Adipocyte (in vitro differentiated cells): ENCODE measurements at regions not wholly inside any gene's neighbourhood (a gene's known extent, or its start where the extent isn't known, plus 50 kb on each side); places are given as distances from the start of the nearest gene placed in this dataset.

Experiments
- DNase-seq: peaks from one replicate; pipeline ENCODE4 v3.0.0-alpha.2; 2015; ENCODE audit warnings: low read depth
- H3K27me3 ChIP-seq: replicated peaks from 2 replicates; pipeline ENCODE4 v1.7.0; 2013; ENCODE audit warnings: mild to moderate bottlenecking, low read length, moderate library complexity; ENCODE audit not compliant: control insufficient read depth, insufficient read depth
- H3K36me3 ChIP-seq: 2 replicates; pipeline ENCODE4 v1.7.0; 2013; ENCODE audit warnings: low read length, mild to moderate bottlenecking, moderate library complexity; ENCODE audit not compliant: control insufficient read depth, insufficient read depth, severe bottlenecking
- H3K4me1 ChIP-seq: 2 replicates; pipeline ENCODE4 v1.7.0; 2013; ENCODE audit warnings: mild to moderate bottlenecking, low read length, moderate library complexity; ENCODE audit not compliant: control insufficient read depth, insufficient read depth
- H3K4me3 ChIP-seq: 2 replicates; pipeline ENCODE4 v1.7.0; 2013; ENCODE audit warnings: mild to moderate bottlenecking, low read length, moderate library complexity
- H3K9ac ChIP-seq: 2 replicates; pipeline ENCODE4 v1.7.0; 2013; ENCODE audit warnings: mild to moderate bottlenecking, low read length, moderate library complexity
- H3K9me3 ChIP-seq: 2 replicates; pipeline ENCODE4 v1.7.0; 2013; ENCODE audit warnings: mild to moderate bottlenecking, low read length, moderate library complexity; ENCODE audit not compliant: control insufficient read depth

DNA sequence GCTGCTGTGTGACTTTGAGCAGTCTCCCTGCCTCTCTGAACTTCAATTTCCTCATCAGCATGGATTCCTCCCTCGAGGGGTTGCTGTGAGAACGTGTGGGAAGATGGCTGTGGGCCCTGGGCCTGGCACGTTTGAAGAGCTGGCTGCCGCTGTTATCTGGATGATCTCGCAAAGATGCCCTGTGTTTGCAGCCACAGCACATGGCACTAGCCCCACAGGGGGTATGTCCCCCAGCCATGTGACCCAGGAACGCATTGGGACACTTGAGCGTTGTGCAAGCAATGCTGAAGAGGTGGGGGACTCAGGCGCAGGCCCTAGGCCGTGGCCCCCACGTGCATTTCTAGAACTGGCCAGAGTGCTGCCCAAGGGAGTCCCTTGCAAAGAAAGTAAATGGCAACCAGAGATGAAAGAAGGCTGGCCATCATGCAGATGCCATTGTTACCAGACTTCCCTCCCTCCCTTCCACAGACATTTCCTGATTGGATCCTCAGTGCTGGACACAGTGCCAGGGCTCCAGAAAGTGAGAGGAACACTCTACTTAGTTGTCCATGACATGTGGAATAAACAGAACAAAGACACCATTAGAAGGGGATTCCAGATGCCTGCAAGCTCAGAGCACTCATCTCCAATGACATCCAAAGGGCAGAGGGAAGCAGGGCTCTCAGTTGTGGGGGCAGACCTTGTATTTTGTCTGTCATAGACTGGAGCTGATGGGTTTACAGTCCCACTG is 65.1 kb upstream of the NEURL1B start:
- H3K4me1 ChIP-seq = no peaks in the 10 kb centered on the region
- H3K36me3 ChIP-seq = no peaks in the 10 kb centered on the region
- peaks cover 75% of the 10 kb centered on the region for H3K27me3 ChIP-seq
- H3K4me3 ChIP-seq = no peak overlapping the region
- H3K9me3 ChIP-seq = no peaks in the 10 kb centered on the region
- no peak for DNase-seq
- no peak overlapping the region for H3K9ac ChIP-seq

DNA sequence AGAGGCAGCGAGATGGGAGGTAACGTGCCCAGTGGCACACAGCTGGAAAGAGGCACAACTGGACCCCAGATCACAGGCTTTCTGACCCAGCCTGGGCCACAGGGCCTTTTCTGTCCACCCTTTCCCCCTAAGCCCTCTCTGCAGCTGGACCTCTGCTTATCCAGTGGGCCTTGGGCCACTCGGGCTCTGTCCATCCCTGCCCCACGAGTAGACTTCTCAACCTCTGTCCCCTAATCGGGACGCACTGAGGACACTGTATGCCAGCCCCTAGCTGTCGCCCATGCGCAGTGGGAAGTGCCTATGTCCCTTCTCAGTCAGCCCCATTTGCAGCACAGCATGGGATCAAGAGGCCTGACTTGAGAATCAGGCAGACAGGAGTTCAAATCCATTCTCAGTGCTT is 65.6 kb upstream of the NEURL1B start:
- peaks cover 73% of the 10 kb centered on the region for H3K27me3 ChIP-seq
- H3K4me1 ChIP-seq = no peaks in the 10 kb centered on the region
- H3K9ac ChIP-seq = no peak overlapping the region
- H3K36me3 ChIP-seq = no peaks in the 10 kb centered on the region
- DNase-seq = no peak
- no peaks in the 10 kb centered on the region for H3K9me3 ChIP-seq
- no peak overlapping the region for H3K4me3 ChIP-seq

DNA sequence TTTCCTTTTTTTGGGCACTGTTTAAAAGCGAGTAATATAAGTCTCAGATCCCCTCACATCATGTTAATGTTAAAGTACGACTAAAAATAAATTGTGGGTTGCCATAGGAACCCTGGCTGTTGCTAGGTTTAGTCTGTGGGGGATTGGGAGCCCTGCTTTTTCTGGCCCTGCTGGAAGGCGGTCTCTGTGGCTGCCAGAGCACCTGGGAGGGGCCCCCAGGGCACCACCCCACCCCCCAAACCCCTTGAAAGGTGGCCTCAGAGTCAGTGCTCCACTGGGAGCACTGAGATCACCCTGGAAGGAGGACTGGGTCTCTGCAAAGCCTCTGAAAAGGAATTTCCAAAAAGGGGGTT is 66.2 kb upstream of the NEURL1B start:
- Histone ChIP-seq H3K27me3 (peaks cover 74% of the 10 kb centered on the region), H3K9ac (no peak overlapping the region), H3K4me1 (no peaks in the 10 kb centered on the region), H3K4me3 (no peak overlapping the region), H3K9me3 (no peaks in the 10 kb centered on the region), H3K36me3 (no peaks in the 10 kb centered on the region)
- no peak for DNase-seq

DNA sequence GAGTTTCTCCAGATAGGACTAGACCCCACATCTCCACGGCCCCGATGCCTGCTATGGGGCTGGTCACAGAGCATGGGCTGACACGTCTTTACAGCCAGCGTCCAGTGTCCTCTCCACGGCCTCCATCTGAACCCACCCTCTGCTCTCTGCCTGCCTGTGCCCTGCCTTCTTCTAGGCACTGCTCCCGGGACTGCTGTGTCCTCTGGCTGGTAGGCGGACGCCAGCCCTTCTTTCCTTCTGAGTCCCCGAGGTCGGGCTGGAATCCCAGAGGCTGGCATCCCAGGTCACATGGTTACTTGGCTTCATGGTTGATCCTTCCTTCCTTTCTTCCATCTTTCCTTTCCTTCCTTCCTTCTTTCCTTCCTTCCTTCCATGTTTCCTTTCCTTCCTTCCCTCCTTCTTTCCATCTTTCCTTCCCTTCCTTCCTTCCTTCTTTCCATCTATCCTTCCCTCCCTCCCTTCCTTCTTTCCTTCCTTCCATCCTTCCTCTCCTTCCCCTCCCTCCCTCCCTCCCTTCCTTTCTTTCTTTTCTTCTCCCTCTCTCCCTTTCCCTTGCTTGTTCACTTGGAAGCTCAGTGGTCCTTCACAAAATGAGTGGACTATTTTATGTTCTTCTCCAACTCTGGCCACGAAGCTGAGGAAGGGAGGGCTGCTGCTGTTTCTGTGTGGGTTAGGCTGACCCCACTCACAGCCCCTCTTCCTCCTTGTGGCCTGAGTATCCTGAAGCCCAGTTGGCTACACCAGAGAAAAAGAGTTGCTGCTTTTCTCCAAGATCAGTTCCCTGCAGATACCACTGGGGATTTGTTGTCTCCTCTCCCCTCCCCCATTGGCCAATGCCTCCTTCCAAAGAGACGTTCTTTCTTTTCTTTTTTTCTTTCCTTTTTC is 66.8 kb upstream of the NEURL1B start:
- Histone ChIP-seq H3K27me3 (peaks cover 76% of the 10 kb centered on the region), H3K9me3 (no peaks in the 10 kb centered on the region), H3K4me1 (no peaks in the 10 kb centered on the region), H3K9ac (no peak overlapping the region), H3K4me3 (no peak overlapping the region), H3K36me3 (no peaks in the 10 kb centered on the region)
- DNase-seq = no peak

DNA sequence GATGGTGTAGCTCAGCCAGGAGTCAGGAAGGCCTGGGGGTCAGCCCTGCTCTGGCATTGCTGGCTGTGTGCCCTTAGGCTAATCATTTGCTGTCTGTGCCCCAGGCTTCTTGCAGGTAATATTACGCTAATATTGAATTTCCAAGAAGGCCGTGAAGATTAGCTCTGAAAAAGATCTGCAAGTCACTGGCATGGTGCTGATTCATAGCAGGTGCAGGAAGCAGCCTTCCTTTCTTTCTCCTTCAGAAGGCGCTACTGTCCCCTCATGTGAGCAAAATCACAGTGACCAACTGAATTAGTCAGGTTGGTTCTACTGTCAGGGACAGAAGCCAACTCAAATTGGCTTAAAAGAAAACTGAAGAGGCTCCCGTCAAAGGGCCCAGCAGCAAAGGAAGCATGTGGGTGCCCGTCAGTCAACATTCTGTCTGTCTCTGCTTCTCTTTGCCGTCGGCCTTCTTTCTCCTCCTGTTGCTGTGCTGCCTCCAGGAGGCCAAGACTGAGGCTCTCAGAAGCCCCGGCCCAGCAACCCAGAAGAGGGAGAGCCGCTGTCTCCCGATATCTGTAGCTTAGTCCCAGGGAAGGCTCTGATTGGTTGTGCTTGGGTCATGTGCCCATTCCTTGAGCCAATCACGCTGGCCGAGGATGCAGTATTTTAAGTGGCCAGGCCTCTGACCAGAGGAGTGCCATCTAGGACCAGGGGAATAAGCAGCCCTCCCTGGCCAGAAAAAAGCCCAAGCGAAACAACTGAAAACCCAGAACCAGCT is 67.8 kb upstream of the NEURL1B start:
- H3K36me3 ChIP-seq = no peaks in the 10 kb centered on the region
- no peaks in the 10 kb centered on the region for H3K9me3 ChIP-seq
- H3K27me3 ChIP-seq = peaks cover 75% of the 10 kb centered on the region
- no peak overlapping the region for H3K4me3 ChIP-seq
- no peak for DNase-seq
- no peaks in the 10 kb centered on the region for H3K4me1 ChIP-seq
- H3K9ac ChIP-seq = no peak overlapping the region

DNA sequence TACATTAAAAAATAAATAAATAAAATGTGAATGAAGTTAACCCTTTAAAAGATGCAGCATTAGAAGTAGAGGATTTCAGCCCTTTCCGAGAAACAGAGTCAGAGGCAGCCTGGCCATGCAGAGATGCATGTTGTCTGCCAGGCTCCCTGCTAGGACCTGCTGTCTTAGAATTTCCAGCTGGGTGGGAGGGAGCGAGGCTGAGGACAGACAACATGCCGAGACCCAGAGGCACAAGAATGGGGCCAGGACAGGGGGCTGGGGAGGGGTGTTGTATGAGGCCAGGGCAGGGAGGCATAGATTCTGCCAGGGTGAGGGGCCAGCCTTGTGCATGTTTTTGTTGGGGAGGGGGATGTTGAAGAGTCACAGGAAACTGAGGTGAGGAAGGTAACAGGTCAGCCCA is 68.6 kb upstream of the NEURL1B start:
- Histone ChIP-seq H3K4me3 (no peak overlapping the region), H3K4me1 (no peaks in the 10 kb centered on the region), H3K27me3 (peaks cover 73% of the 10 kb centered on the region)

DNA sequence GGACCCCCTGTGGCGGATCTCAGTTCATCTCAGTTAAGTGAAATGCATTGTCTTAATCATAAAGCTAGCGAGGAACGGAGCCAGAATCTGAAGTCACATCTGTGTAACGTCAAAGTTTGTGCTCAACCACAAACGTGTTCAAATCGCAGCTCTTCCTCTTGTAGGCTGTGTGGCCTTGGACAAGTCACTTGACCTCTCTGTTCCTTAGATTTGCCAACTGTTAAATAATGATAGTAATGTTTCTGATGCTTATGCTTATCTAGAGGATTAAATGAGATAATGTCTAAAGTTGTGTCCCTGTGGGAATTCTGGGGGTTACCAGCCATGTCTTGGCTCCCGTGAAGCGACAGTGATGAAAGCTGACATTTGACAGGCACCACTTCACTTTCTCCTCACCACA is 69.2 kb upstream of the NEURL1B start:
- no peak overlapping the region for H3K9ac ChIP-seq
- no peak overlapping the region for H3K4me3 ChIP-seq
- H3K4me1 ChIP-seq = no peaks in the 10 kb centered on the region
- DNase-seq = no peak
- peaks cover 72% of the 10 kb centered on the region for H3K27me3 ChIP-seq
- H3K9me3 ChIP-seq = no peaks in the 10 kb centered on the region
- no peaks in the 10 kb centered on the region for H3K36me3 ChIP-seq

More for the DNA sequence above, 68.6 kb upstream of the NEURL1B start:
- no peaks in the 10 kb centered on the region for H3K36me3 ChIP-seq
- H3K9me3 ChIP-seq = no peaks in the 10 kb centered on the region
- no peak for DNase-seq
- H3K9ac ChIP-seq = no peak overlapping the region

DNA sequence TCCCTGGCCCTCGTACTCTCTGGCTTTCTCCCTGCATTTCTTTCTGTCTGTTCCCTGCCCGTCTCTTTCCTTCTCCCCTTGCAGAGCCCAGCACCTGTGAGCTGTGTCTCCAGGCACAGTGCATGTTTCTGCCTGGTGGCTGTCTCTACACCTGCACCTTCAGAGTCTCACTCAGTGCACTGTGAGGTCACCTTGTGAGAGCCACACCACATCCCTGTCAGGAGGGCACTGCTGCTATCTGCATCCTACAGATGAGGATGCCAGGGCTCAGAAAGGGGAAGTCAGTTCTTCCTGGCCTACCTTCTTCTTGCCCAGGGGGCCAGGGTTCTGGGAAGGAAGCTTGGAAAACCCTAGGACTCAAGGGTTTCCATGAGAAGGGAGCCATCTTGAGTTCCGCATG is 69.7 kb upstream of the NEURL1B start:
- peaks cover 77% of the 10 kb centered on the region for H3K27me3 ChIP-seq
- H3K36me3 ChIP-seq = no peaks in the 10 kb centered on the region
- DNase-seq = no peak
- H3K9me3 ChIP-seq = no peaks in the 10 kb centered on the region
- H3K9ac ChIP-seq = no peak overlapping the region
- no peaks in the 10 kb centered on the region for H3K4me1 ChIP-seq
- H3K4me3 ChIP-seq = no peak overlapping the region

DNA sequence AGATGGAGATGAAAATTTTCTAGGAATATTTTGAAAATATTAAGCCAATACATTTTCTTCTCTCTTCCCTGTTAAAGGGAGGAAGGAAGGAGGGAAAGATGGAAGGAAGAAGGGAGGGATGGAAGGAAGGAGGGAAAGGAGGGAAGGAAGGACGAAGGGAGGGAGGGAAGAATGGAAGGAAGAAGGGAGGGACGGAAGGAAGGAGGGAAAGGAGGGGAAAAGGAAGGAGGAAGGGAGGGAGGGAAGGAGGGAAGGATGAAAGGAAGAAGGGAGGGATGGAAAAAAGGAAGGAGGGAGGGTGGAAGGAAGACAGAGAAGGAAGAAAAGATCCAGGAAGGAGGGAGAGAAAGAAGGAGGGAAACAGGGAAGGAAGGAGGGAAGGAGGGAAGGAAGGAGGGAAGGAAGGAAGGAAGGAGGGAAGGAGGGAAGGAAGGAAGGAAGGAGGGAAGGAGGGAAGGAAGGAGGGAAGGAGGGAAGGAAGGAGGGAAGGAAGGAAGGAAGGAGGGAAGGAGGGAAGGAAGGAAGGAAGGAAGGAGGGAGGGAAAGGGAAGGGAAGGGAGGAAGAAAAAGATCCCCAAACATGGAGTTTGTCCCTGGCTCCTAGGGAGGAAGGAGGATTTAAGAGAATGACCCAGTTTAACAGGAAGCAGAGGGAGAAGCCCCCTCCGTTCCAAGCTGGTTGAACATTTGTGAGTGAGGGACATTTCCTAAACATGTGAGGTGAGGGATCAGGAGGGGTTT is 70.3 kb upstream of the NEURL1B start:
- Histone ChIP-seq H3K9me3 (no peaks in the 10 kb centered on the region), H3K4me3 (no peak overlapping the region), H3K4me1 (no peaks in the 10 kb centered on the region), H3K9ac (no peak overlapping the region), H3K36me3 (no peaks in the 10 kb centered on the region), H3K27me3 (peaks cover 77% of the 10 kb centered on the region)
- DNase-seq = no peak

DNA sequence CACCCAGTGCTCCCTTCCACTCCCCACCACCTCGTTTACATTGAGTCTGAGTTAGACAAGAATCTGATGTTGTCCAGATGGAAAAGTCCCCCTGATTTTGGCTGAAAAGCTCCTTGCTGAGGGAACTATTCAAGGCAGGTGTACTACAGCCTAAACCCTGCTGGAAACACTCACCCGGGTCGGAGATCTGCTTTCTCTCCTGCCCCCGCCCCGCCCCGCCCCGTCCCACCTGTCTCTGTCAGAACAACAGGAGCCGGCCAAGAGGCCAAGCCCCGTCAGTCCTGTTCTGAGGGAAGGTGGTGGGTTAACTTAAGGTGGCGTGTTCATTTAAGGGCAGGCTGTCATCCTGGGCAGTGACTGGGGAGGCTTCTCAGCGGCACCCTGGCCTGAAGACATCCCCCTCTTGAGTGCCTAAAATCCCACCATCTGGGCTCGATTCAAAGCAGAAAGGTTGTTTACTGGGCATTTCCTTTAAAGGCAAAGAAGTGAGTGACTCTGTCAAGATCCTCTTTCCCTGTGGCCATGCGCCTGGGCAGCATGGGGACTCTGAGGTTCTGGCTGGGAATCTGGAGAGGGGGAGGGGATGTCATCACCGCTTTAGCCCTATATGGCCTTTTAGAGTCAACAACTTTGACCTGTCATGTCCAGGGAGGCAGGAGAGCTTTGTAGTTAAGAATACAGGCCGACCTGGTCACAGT is 71.1 kb upstream of the NEURL1B start:
- no peaks in the 10 kb centered on the region for H3K9me3 ChIP-seq
- H3K4me1 ChIP-seq = no peaks in the 10 kb centered on the region
- H3K4me3 ChIP-seq = no peak overlapping the region
- H3K9ac ChIP-seq = no peak overlapping the region
- H3K27me3 ChIP-seq = peaks cover 76% of the 10 kb centered on the region
- H3K36me3 ChIP-seq = no peaks in the 10 kb centered on the region
- no peak for DNase-seq
